SK-N-SH treated with all-trans-retinoic acid at 6 μM for 48 hours (cell line): ENCODE measurements at regions not wholly inside any gene's neighbourhood (a gene's known extent, or its start where the extent isn't known, plus 50 kb on each side); places are given as distances from the start of the nearest gene placed in this dataset.

Experiments used
- ATAC-seq: fragments of 200-7000 bp; cut with Tn5 transposase; 3 replicates; pipeline ENCODE4 v1.9.1; 2020; ENCODE audit warnings: mild to moderate bottlenecking, moderate library complexity
- ARNTL ChIP-seq: fragments of 450-650 bp; formaldehyde crosslinking; IDR thresholded peaks from 2 replicates; pipeline ENCODE4 v1.5.0; 2020; ENCODE audit warnings: low read depth, mild to moderate bottlenecking, moderate library complexity, borderline replicate concordance
- BACH2 ChIP-seq: fragments of 250-450 bp; sonication (Bioruptor Pico); IDR thresholded peaks from 2 replicates; pipeline ENCODE4 v1.9.0; 2021; ENCODE audit warnings: mild to moderate bottlenecking, borderline replicate concordance
- ESRRG ChIP-seq: fragments of 250-450 bp; sonication (Bioruptor Pico); IDR thresholded peaks from 2 replicates; pipeline ENCODE4 v1.6.1; 2021; ENCODE audit warnings: mild to moderate bottlenecking
- ISL1 ChIP-seq: fragments of 250-450 bp; sonication (Bioruptor Pico); IDR thresholded peaks from 2 replicates; pipeline ENCODE4 v2.1.2; 2022; ENCODE audit warnings: mild to moderate bottlenecking, moderate library complexity
- OSR1 ChIP-seq: fragments of 250-450 bp; sonication (Bioruptor Pico); IDR thresholded peaks from 2 replicates; pipeline ENCODE4 v1.8.0; 2022; ENCODE audit warnings: moderate library complexity, mild to moderate bottlenecking, inconsistent platforms
- PPARA ChIP-seq: fragments of 250-450 bp; sonication (Bioruptor Pico); IDR thresholded peaks from 2 replicates; pipeline ENCODE4 v1.5.0; 2020; ENCODE audit warnings: mild to moderate bottlenecking, borderline replicate concordance
- RARB ChIP-seq: fragments of 250-450 bp; sonication (Bioruptor Pico); IDR thresholded peaks from 2 replicates; pipeline ENCODE4 v1.8.0; 2021; ENCODE audit warnings: mild to moderate bottlenecking, moderate library complexity
- SNAI2 ChIP-seq: fragments of 250-450 bp; sonication (Bioruptor Pico); IDR thresholded peaks from 2 replicates; pipeline ENCODE4 v1.5.0; 2020; ENCODE audit warnings: mild to moderate bottlenecking, moderate library complexity
- TCF4 ChIP-seq: fragments of 250-450 bp; sonication (Bioruptor Pico); IDR thresholded peaks from 2 replicates; pipeline ENCODE4 v1.8.0; 2021; ENCODE audit warnings: mild to moderate bottlenecking, moderate library complexity, borderline replicate concordance
- TOX ChIP-seq: fragments of 250-450 bp; sonication (Bioruptor Pico); IDR thresholded peaks from 2 replicates; pipeline ENCODE4 v1.8.0; 2021; ENCODE audit warnings: mild to moderate bottlenecking, moderate library complexity, borderline replicate concordance
- ZFP3 ChIP-seq: fragments of 250-450 bp; sonication (Bioruptor Pico); IDR thresholded peaks from 2 replicates; pipeline ENCODE4 v1.5.0; 2020; ENCODE audit warnings: mild to moderate bottlenecking, moderate library complexity
- ZFP30 ChIP-seq: fragments of 450-650 bp; formaldehyde crosslinking; IDR thresholded peaks from 2 replicates; pipeline ENCODE4 v1.5.0; 2022; ENCODE audit warnings: mild to moderate bottlenecking, moderate library complexity
- ZNF565 ChIP-seq: fragments of 450-650 bp; formaldehyde crosslinking; conservative IDR thresholded peaks from 2 replicates; pipeline ENCODE4 v1.5.0; 2020; ENCODE audit warnings: low read depth, mild to moderate bottlenecking, moderate library complexity
- ZNF70 ChIP-seq: fragments of 450-650 bp; formaldehyde crosslinking; IDR thresholded peaks from 2 replicates; pipeline ENCODE4 v1.5.0; 2020; ENCODE audit warnings: mild to moderate bottlenecking, moderate library complexity
- TF ChIP-seq, protein P1 (sequence below): fragments of 250-450 bp; sonication (Bioruptor Pico); IDR thresholded peaks from 2 replicates; pipeline ENCODE4 v1.5.0; 2020; ENCODE audit warnings: mild to moderate bottlenecking, moderate library complexity
- TF ChIP-seq, protein P2 (sequence below): fragments of 250-450 bp; sonication (Bioruptor Pico); IDR thresholded peaks from 2 replicates; pipeline ENCODE4 v1.5.1; 2020; ENCODE audit warnings: low read depth, mild to moderate bottlenecking, moderate library complexity
- TF ChIP-seq, protein P3 (sequence below): fragments of 250-450 bp; sonication (Bioruptor Pico); IDR thresholded peaks from 2 replicates; pipeline ENCODE4 v1.8.0; 2021; ENCODE audit warnings: low read depth, mild to moderate bottlenecking, moderate library complexity, borderline replicate concordance
- TF ChIP-seq, protein P4 (sequence below): fragments of 250-450 bp; sonication (Bioruptor Pico); IDR thresholded peaks from 2 replicates; pipeline ENCODE4 v1.8.0; 2020; ENCODE audit warnings: mild to moderate bottlenecking, moderate library complexity, borderline replicate concordance

DNA sequence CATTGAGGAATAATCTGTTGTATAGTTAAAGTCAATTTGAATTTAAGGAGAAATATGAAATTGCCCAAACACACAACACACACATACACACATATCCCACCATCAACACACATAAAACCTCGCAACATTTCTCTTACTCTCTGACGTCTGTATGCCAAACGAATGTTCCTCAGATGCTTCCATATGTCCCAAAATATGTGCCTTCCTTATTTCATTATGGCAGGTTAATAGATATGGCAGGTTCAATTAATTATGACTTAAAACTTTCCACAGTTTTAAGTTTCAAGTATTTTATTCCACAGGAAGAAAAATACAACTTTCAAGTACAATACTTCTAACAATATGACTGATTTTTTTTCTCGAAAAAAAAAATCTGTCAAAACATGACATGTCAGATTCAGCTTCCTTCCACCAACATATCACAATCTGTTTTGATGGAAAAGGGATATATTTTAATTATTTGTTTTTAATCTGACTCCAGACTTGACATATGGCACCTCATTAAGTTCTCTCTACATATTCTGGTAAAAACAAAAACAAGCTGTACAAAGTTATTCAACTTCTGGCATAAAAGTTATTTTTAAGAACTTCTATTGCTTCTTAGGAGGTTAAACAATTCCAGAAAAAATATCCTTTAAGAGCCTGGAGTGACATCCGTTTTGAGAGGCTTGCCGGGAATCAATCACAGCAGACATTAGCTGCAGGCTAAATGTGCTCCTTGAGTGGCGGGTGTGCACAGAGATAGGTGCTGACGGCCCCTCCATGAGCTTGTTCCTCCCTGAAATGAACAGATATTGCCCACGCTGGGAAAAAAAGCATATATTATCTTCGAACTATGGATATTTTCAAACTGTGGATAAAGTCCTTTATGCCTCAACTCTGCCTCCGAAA lies 812.7 kb downstream of the DCDC2C start (continued):
- TF ChIP-seq, protein P1, sequence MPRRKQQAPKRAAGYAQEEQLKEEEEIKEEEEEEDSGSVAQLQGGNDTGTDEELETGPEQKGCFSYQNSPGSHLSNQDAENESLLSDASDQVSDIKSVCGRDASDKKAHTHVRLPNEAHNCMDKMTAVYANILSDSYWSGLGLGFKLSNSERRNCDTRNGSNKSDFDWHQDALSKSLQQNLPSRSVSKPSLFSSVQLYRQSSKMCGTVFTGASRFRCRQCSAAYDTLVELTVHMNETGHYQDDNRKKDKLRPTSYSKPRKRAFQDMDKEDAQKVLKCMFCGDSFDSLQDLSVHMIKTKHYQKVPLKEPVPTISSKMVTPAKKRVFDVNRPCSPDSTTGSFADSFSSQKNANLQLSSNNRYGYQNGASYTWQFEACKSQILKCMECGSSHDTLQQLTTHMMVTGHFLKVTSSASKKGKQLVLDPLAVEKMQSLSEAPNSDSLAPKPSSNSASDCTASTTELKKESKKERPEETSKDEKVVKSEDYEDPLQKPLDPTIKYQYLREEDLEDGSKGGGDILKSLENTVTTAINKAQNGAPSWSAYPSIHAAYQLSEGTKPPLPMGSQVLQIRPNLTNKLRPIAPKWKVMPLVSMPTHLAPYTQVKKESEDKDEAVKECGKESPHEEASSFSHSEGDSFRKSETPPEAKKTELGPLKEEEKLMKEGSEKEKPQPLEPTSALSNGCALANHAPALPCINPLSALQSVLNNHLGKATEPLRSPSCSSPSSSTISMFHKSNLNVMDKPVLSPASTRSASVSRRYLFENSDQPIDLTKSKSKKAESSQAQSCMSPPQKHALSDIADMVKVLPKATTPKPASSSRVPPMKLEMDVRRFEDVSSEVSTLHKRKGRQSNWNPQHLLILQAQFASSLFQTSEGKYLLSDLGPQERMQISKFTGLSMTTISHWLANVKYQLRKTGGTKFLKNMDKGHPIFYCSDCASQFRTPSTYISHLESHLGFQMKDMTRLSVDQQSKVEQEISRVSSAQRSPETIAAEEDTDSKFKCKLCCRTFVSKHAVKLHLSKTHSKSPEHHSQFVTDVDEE (CRISPR knock-in tag), result no peak
- TF ChIP-seq PPARA, result no peak

DNA sequence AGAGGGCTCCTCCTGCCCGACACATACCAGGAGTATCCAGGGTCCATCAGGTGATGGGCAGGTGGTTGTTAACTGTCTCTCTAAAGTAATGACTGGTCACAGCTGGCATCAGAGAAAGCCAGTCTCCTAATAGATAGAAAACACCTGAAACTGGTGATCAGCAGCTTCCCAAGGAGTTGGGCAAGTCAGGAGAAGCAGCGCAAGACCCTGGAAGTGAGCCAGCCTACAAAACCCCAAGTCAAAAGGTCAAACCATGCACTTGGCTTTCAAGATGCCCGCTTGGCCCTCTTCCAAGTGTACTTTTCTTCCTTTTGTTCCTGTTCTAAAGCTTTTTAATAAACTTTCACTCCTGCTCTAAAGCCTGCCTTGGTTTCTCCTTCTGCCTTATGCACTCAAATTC lies 815.2 kb downstream of the DCDC2C start:
- TF ChIP-seq ESRRG (no peak), ZNF565 (no peak), ZFP3 (CRISPR knock-in tag) (no peak), BACH2 (no peak), TOX (no peak), ZFP30 (CRISPR knock-in tag) (no peak), SNAI2 (CRISPR knock-in tag) (no peak), PPARA (no peak)
- TF ChIP-seq, protein P2, sequence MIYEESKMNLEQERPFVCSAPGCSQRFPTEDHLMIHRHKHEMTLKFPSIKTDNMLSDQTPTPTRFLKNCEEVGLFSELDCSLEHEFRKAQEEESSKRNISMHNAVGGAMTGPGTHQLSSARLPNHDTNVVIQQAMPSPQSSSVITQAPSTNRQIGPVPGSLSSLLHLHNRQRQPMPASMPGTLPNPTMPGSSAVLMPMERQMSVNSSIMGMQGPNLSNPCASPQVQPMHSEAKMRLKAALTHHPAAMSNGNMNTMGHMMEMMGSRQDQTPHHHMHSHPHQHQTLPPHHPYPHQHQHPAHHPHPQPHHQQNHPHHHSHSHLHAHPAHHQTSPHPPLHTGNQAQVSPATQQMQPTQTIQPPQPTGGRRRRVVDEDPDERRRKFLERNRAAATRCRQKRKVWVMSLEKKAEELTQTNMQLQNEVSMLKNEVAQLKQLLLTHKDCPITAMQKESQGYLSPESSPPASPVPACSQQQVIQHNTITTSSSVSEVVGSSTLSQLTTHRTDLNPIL (CRISPR knock-in tag), result no peak
- TF ChIP-seq, protein P1 (CRISPR knock-in tag), result no peak
- TF ChIP-seq, protein P3, sequence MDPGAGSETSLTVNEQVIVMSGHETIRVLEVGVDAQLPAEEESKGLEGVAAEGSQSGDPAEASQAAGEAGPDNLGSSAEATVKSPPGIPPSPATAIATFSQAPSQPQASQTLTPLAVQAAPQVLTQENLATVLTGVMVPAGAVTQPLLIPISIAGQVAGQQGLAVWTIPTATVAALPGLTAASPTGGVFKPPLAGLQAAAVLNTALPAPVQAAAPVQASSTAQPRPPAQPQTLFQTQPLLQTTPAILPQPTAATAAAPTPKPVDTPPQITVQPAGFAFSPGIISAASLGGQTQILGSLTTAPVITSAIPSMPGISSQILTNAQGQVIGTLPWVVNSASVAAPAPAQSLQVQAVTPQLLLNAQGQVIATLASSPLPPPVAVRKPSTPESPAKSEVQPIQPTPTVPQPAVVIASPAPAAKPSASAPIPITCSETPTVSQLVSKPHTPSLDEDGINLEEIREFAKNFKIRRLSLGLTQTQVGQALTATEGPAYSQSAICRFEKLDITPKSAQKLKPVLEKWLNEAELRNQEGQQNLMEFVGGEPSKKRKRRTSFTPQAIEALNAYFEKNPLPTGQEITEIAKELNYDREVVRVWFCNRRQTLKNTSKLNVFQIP (CRISPR knock-in tag), result no peak
- ATAC-seq, result no peak

DNA sequence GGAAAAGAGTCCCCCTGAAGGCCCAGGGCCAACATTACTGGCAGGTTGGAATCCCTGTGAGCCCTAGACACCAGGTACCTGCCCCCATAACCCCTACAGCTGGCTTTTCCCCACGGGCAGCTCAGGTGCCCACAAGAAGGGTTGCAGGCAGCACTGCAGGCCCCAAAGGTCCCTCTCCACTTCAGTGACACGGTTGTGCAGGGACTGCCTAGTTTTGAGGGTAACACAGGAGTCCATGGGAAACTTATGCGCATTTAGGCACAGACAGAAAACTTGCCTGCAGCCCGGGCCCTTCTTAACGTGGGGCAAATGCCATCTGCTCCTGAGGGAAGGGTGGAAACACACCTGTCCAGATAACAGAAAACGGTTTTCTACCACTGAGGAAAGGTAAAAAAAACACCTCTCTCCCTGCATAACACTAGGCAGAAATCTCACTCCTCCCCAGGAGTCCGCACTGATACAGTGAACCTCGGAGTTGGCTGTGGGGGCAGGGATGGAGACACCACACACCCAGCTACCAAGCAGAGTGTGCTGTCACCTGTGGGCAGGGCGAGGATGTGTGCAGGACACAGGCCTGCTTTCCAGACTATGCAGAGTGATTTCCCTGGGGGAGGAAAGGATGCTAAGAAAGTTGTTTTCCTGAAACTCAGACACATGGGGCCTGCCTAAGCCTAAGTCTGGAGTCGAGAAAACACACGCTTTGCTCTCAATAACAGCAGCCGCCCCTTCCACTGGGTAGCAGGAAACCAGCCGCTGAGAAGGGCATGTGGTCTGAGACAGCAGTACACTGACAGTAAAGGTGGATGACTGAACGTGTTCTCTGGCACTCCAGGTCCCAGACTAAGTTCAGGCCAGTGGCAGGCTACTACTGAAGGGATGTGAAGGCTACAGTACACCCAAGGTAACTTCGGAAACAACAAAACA lies 819.4 kb downstream of the DCDC2C start:
- no peak for TF ChIP-seq RARB (CRISPR knock-in tag)
- ATAC-seq, result no peak

DNA sequence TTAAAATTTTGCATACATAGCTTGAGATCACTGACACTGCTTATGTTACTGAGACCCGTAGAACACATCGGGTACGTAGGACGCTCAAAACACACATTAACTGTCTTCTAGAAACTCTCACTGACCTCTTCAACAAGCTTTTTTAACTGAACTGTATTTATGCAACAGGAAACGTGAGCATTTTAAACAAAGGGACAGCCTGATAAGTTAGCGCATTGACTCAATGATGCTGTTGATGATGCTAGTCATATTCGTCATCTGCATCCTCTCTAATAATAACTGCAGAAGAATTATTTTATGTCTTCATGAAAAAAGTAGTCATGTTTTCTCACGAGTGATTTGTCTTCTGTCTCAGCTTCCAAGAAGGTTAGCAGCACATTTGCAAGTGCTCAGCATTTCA lies 824.0 kb downstream of the DCDC2C start:
- ATAC-seq, result no peak
- TF ChIP-seq ZFP30 (CRISPR knock-in tag), result no peak
- no peak for TF ChIP-seq OSR1 (CRISPR knock-in tag)
- TF ChIP-seq, protein P3 (CRISPR knock-in tag), result no peak
- no peak for TF ChIP-seq ZNF70 (CRISPR knock-in tag)
- TF ChIP-seq, protein P4, sequence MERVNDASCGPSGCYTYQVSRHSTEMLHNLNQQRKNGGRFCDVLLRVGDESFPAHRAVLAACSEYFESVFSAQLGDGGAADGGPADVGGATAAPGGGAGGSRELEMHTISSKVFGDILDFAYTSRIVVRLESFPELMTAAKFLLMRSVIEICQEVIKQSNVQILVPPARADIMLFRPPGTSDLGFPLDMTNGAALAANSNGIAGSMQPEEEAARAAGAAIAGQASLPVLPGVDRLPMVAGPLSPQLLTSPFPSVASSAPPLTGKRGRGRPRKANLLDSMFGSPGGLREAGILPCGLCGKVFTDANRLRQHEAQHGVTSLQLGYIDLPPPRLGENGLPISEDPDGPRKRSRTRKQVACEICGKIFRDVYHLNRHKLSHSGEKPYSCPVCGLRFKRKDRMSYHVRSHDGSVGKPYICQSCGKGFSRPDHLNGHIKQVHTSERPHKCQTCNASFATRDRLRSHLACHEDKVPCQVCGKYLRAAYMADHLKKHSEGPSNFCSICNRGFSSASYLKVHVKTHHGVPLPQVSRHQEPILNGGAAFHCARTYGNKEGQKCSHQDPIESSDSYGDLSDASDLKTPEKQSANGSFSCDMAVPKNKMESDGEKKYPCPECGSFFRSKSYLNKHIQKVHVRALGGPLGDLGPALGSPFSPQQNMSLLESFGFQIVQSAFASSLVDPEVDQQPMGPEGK (CRISPR knock-in tag), result no peak
- TF ChIP-seq ZFP3 (CRISPR knock-in tag), result no peak
- no peak for TF ChIP-seq ISL1 (CRISPR knock-in tag)
- no peak for TF ChIP-seq TOX
- TF ChIP-seq SNAI2 (CRISPR knock-in tag), result no peak
- TF ChIP-seq, protein P2 (CRISPR knock-in tag), result no peak
- no peak for TF ChIP-seq ARNTL
- TF ChIP-seq TCF4, result no peak
